GM12873 (cell line): ENCODE measurements at regions not wholly inside any gene's neighbourhood (a gene's known extent, or its start where the extent isn't known, plus 50 kb on each side); places are given as distances from the start of the nearest gene placed in this dataset.

Source experiments
- TF ChIP-seq, protein P1 (sequence below): IDR thresholded peaks from 2 replicates; pipeline ENCODE4 v1.5.1; 2012; ENCODE audit warnings: low read depth, mild to moderate bottlenecking, moderate library complexity, low read length, control low read depth; ENCODE audit not compliant: insufficient read depth; ENCODE audit errors: missing control alignments

DNA sequence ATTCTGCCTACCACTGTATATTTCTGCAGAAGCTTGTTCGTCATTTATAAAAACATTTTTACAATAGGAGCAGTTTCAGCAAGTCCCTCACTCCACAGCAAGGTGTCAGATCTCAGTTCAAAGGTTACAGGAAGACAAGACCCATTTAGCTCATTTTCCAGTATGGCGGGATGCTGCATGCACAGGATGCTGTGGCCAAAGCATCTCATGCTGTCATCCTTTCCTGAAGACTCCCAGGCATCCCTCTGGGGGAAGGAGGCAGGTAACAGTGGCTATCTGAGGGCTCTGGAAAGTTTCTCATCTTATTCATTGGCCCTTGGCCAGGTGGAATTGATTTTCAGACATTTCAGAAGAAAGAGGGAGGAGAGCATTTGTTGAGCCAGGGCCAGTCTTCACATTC is 539.3 kb upstream of the CDH5 start:
- TF ChIP-seq, protein P1, sequence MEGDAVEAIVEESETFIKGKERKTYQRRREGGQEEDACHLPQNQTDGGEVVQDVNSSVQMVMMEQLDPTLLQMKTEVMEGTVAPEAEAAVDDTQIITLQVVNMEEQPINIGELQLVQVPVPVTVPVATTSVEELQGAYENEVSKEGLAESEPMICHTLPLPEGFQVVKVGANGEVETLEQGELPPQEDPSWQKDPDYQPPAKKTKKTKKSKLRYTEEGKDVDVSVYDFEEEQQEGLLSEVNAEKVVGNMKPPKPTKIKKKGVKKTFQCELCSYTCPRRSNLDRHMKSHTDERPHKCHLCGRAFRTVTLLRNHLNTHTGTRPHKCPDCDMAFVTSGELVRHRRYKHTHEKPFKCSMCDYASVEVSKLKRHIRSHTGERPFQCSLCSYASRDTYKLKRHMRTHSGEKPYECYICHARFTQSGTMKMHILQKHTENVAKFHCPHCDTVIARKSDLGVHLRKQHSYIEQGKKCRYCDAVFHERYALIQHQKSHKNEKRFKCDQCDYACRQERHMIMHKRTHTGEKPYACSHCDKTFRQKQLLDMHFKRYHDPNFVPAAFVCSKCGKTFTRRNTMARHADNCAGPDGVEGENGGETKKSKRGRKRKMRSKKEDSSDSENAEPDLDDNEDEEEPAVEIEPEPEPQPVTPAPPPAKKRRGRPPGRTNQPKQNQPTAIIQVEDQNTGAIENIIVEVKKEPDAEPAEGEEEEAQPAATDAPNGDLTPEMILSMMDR: no peak

DNA sequence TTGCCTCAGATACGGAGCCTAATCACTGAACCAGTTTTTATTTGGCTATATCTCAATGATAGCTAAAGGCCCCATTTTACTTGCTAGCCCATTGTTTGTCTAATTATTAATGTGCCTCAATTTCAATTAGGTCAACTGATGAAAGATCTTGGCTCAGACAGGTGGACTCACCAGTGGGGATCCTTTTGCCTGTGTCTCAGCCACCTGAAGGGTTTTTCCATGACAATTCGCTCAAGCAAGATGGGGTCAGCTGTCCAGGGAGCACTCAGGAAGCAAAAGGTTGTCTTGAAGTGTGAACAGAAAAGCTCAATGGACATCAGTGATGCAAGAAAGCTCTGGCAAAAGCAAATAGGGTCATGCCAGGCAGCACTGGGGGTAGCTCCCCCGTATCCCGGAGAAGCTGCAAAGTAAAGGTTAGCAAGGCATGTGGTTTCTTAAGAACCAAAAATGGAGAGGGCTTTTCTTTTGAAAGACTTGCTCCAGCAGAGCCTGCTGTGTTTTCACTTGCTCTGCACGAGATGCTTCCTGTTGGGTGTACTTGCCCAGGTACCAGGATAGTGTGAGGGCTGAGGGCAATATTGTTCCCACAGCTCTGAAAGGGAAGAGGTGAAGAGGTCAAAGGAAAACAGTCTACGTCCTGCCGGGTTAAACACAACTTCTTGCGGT is 541.2 kb upstream of the CDH5 start:
- TF ChIP-seq, protein P1: no peak

DNA sequence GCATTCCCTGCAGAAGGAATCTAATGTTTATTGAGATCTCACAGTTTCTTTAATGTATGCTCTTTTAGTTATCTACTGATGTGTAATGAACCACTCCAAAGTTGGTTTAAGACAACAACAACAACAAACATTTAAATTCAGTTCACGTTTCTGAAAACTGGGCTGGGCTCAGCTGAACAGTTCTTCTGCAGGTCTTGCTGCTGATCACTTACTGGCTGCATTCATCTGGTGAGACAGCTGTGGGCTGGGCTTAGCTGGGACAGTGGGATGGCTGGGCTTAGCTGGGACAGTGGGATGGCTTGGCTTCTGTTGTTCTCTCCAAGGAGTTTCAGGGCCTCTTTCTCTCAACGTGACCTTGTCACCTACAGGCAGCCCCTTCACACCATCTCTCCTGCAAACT is 544.3 kb upstream of the CDH5 start:
- TF ChIP-seq, protein P1: no peak

DNA sequence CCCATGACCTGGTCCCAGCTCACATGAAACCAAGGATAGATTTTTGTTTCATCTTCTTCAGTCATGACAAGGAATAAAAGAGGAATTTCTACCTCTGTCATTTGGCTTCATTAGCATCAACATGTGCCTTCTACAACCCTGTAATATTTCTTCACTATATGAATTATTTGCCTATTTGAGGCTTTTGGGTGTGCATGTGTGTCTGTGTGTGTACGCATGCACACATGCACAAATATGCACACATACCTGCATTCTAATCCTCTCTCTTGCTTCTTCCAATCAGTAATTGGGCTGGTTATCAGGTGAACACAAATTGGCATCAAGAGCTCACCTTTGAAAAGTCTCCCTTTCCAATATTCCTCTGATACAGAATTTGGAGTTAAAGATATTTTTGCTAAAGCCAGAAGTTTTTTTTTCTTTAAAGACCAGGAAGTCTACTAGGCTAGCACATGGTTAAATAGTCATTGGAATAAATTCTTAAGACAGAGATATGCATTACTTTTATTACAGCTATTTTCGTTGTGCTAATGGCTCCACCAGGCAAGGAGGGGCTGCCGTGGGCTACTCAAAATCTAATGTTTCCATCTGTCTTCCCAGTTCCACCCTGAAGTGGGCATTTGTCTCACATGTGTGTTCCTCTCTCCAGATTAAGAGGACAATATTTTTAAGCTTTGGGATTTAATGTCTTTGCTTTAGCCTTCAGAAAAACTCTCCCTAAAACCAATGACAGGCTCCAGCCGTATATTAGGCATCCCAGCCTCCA is 547.2 kb upstream of the CDH5 start:
- TF ChIP-seq, protein P1: no peak

DNA sequence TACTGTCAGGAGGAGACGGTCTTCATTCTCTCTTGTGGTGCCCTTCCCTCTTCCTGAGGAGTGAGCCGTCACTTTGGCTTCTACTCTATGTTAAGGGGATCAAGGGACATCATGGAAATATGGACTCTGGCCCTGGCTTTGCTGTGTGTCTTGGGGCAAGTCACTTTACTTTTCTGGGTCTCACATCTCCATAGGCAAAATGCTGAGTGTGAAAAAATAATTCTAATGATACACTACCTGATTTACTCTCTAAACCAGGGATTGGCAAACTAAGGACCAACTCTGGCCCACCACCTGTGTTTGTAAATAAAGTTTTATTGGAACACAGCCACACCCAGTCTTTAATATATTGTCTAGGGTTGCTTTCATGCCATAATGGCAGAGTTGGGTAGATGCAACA is 548.7 kb upstream of the CDH5 start:
- TF ChIP-seq, protein P1: no peak

DNA sequence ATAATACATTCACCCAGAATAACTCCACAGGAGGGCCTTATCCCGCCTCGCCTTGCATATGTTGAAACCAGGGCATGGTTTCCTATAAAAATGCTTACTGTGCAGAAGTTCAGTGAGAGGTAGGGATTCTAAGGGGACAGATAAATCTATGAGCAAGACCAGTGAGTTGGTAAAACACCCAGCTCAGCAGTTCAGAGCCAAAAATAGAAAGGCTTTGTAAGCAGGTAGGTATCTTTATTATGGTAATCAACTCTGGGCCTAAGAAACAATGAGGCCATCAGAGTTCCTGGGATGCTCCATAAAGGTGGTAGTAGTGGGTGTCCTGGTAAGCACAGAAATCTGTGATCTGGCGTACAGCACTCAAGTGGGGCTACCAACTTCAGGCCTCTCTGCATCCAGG is 549.4 kb upstream of the CDH5 start:
- TF ChIP-seq, protein P1: no peak

DNA sequence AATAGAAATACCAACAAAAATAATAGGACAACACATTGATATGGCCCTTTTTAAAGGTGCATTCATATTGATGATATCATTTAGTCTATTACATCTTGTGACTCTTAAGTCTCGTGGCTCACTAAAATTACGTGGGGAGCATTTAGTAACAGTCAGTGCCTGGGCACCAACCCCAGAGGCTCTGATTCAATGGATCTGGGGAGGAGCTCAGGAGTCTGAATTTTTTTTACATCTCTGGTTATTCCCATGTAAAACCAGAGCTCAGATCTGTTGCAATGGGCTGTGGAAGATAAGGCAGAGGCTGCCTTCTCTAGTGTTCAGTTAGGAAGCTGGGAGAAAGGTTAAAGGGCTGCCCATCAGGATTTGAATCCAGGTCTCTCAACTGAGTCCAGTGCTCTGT is 549.9 kb upstream of the CDH5 start:
- TF ChIP-seq, protein P1: no peak
